Globus pallidus (tissue), 1 donor: ENCODE measurements at regions not wholly inside any gene's neighbourhood (a gene's known extent, or its start where the extent isn't known, plus 50 kb on each side); places are given as distances from the start of the nearest gene placed in this dataset.
"Not testable (repeated sequence)": the region's sequence is repeated elsewhere in the genome, so short reads cannot be mapped to it uniquely, and the experiment has no call there.

Source experiments
- DNase-seq: peaks from one replicate; pipeline ENCODE4 v3.0.0-alpha.2; 2015; ENCODE audit warnings: low spot score

DNA sequence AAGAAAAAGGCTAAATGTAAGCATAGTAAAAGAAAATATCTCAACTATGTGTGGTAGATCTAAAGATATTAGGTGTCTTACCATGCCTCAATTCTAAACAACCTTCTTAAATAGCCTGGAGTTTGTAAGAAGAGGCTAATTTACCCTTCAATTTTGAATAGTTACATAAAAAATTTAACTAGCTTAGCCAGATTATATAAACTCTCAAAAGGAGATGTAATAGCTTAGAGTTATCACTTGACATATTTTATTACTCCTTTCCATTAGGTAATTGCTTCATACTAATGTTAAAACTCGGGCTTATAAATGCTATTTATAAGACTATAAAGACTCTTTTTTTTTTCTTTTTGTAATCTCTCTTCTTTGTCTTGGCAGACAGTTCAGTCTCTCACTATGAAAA, 297.5 kb upstream of the PABPC4L start:
- DNase-seq = no peak

DNA sequence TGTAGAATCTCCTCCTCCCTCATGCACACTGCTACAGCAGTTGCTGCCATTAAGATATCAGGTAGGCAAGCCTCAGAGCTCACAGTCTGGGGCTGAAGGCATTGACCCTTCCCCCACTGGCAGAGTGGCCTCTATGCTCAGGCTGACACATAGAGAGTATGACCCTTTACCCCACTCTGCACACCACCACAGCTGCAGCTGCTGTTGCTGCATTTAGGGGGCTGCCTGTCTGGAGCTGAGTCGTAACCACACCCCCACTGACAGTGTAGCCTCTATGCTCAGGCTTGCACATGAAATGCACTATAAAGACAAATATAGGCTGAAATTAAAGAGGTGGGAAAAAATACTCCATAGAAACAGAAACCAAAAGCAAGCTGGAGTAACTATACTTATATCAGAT, 289.3 kb upstream of the PABPC4L start:
- DNase-seq = no peak

DNA sequence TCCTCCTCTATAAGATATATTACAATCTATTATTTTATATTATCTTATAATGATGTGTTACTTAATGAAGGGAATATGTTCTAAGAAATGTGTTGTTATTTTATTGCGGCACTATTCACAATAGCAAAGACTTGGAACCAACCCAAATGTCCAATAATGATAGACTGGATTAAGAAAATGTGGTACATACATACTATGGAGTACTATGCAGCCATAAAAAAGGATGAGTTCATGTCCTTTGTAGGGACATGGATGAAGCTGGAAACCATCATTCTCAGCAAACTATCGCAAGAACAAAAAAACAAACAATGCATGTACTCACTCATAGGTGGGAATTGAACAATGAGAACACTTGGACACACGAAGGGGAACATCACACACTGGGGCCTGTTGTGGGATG, 281.9 kb upstream of the PABPC4L start:
- not testable (repeated sequence) for DNase-seq

DNA sequence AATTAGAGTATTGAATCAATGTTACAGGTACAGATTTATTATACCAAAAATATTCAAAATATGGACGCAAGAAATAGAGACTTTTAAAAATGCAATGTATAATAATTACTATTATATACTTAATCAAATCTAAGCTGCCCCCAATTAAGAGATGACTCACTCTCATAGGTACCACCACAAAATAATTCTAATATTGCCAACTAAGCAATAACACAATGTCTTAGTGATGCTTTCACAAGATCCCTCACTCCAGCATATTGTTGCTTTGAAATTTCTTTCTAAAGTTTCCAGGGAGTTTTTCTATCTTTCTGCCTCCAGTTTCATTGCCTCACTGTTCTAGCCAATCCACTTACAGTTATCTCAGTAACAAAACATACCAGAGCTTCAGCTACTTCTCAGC, 270.0 kb upstream of the PABPC4L start:
- no peak for DNase-seq

DNA sequence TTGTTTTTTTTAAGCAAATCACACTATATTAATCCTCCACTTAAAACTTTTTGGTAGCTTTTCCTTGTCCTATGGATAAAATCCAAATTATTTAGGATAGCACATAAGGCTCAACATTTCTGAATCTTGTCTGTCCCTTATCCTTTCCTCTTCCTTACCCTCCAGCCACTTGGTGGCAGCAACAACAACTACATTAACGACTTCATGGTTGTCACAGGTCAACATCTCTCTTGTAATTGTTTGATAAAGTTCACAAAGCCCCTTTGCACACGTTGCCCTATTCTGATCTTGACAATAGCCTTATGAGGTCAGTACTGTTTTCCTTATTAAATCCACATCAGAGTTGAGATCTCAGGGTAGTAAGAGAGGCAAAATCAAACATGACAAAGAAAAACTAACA, 269.0 kb upstream of the PABPC4L start:
- DNase-seq = peak; percentile 5

DNA sequence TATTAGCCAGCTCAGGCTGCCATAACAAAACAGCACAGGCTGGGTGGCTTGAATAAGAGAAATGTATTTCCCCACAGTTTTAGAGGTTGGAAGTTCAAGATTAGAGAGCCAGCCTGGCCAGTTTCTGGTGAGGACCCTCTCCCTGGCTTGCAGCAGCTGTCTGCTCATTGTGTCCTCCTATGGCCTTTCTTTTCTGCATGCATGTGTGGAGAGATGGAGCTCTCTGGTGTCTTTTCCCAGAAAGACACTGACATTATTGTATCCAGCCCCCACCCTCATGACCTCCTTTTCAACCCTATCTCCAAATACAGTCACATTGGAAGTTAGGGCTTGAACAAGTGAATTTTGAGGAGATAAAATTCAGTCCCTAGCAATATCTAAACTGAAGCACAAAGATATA, 263.8 kb upstream of the PABPC4L start:
- peak; percentile 7 for DNase-seq

DNA sequence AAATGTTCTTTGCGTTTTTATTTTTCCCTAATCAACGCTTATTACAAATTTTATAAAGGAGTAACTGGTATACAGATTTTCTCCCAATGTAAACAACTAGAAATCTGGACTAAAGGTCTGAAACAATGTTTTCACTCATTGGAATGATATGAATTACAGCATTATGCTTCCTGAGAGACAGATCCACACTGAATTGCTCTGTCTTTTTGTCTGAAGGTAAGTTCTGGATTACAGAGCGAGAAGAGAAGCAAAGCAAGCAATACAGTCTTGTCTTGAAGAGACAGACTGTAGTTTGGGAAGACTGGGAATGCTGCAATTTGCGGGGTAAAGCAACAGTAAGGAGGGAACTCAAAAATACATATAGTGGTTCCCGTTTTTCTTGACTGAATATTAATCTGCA, 262.2 kb upstream of the PABPC4L start:
- DNase-seq = no peak

DNA sequence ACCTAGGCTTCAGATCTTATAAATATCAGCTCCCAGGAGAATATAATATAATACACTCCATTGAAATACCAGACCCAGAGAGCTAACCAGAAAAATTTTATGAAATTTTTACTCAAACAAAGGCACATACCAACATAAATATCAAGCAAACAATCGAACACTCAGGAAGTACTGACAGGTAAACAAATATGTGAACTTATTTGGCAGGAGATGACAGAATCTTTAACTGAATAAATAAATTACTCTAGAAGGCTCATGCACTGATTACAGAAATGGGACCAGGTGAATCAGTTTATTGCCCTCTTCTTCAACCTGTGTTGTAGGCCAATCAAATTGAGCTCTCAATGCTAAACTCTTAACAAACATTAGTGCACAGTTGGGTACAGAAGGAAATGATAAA, 225.2 kb upstream of the PABPC4L start:
- no peak for DNase-seq

DNA sequence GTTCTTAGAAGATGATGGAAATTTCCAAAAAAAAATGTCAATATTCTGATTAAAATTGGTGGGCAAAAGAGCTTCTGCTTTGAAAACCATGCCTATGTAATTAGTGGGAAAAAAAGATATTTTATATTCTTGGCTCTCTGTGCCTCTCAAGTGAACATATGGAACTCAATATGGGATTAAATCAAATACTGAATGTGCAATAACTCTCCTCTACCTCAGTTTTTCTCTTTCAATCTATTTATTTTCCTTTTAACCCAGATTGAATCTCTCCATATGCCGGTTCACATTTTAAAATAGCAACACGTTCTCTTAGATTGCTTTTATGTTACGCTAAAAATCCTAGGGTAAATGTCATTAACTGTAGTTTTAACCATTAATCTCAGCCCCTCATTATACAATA, 224.2 kb upstream of the PABPC4L start:
- no peak for DNase-seq

DNA sequence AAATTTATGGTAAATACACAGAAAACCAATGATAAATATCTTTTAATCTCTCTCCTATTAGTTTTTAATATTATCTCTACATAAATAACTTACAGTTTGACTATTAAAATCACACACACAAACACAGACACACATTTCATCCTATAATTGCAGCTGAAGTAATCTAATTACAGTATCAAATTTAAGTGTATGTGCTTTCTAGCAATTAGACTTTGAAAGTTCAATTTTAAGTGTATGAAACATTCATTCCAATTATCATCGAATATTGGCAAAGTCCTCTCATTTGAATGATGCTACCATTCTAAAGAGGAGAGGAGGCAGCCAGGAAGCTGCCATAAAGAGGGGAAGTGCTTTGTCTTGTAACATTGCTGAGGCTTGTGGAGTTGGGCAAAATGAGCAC, 221.2 kb upstream of the PABPC4L start:
- no peak for DNase-seq

DNA sequence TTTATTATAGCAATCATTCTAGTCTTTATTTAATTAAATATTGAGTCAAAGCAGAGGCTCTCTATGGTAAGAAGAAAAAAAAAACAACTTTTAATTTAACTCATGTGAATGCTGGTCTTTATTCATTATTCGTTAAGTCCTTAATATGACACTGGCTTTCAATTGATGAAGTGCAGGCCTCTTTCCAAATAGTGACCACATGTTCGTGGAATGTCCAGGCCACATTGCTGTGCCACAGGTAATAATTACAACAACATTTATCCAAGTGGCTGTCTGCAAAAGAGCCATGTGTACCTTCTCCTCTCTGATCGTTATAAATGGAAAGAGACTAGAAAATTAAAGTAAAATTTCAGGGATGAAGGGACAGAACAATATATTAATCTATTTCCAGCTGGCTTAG, 220.1 kb upstream of the PABPC4L start:
- no peak for DNase-seq

DNA sequence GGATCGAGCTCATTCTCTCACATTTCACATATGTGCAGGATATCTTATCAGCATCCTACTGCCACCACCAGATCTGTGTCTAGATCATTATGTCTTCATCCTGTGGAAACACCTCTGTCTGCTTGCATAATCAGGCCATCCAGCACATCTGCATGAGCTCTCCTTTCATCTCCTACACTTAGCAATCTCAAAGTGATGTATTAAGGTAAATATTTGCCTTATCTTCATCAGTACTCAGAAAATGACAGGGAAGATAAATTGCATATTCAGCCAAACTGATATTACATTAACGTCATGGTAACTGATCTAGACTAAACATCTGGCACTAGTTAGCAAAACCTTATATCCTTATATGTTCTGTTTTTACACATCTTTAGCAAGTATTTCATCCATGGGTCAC, 207.3 kb upstream of the PABPC4L start:
- DNase-seq = no peak

DNA sequence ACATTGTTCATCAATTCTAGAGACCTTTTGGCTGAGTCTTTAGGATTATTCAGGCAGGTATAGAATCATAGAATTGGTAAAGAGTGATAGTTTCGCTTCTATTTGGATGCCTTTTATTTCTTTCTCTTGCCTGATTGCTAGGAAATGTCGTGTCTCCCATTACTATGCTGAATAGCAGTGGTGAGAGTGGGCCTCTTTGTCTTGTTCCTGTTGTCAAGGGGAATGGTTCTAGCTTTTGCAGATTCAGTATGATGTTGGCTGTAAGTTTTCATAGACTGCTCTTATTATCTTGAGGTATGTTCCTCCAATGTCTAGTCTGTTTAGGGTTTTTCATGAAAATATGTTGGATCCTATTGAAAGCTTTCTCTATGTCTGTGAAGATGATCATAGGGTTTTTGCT, 200.2 kb upstream of the PABPC4L start:
- no peak for DNase-seq

DNA sequence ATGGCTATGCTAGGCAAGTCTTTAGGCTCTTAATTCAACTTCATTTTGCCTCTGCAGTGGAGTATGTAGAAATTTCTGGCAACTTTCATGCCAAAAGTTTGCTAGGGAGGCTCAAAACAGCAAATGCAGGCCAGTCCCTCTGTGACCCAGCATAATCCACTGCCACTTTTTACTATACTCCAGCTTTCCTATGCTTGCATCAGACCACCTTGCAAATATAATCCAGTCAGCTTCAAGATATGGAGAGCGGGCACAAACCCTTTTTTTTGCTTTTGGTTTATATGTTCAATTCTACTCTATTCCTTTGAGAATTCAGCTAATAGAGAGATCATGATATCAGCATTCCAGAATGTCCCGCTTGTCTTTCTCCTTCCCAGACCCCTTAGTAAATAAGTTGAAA, 192.0 kb upstream of the PABPC4L start:
- no peak for DNase-seq

DNA sequence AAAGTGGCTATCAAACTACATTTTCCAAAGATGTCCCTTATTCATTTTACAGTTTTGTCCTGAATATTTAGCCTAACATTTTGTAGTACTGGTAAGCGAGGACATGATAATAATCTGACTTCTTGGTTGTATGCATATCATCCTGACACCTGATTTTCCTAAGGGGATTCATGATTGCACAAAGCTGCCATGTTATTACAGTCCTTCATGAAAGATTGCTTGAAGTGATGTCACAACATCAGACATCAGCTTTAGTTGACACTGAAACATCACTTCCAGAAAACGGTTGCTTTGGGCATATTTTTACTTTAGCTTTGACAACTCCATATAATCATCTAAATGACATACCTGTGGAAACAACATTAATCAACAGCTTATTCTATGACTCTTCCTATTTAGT, 188.7 kb upstream of the PABPC4L start:
- DNase-seq = no peak

DNA sequence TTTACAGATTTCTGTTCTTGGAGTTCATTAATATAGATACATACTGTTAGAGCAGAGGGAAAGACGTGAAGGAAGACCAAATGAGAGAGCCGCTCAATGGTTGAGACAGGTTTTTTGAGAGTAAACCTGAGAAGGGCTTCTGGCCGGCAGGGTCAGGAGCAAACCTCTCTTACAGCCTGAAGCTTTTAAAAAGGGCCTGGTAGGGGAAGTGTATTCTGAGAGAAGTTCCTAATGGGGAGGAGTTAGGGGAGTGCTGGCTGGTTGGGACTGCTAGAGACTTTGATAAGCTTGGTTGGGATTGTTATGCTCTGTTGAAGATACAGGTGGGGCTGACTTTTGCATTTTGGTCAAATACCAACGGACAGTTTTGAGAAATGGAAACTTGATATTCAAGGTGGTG, 186.8 kb upstream of the PABPC4L start:
- no peak for DNase-seq

DNA sequence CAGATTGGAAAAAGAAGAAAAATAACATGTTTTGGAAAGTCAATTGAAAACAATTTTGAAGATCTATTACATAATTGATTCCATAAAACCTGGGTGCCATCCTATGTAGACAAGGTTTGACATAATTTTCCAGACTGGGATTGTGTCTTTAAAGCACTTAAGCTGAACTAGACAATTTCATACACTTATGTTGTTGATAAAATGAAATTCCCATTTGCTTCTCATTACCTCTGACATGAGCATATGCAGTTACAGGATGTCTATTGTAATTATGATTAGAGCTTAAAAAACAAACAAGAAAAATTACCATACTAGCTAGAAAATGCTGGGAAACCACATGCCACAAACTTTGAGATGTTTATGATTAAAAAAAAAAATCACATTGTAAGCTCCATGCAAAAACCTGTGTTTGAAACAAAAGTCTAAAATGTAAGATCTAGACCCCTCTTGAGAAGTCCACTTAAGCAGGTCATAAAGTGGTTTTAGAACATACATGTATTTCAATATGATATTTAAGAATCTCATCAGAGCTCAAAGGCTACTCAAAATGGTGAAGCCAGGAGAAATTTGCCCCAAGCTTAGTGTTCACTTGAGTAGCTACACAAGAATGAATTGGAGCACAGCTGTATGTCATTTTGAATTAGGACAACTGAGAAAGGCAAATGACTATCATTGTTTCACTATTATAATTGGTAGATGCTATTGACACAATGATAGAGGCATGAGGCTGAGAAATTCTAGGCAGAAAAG, 181.1 kb upstream of the PABPC4L start:
- no peak for DNase-seq

DNA sequence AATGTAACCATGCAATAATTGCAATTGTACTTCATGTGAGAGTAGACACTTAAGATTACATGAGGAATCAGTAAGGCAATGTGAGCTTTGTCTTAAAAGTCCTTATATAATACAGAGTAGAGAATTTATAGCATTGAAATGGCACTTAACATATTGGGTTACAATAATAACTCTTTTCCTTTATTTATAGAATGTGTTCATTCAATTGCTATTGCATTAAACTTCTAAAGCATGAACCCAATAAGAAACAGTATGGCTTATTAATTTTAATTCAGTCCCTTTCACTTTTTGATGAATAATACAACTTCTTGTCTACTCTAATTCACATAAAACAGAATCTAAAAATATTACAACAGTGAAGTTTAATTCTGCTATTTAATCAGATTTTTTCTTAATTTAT, 174.2 kb upstream of the PABPC4L start:
- no peak for DNase-seq

DNA sequence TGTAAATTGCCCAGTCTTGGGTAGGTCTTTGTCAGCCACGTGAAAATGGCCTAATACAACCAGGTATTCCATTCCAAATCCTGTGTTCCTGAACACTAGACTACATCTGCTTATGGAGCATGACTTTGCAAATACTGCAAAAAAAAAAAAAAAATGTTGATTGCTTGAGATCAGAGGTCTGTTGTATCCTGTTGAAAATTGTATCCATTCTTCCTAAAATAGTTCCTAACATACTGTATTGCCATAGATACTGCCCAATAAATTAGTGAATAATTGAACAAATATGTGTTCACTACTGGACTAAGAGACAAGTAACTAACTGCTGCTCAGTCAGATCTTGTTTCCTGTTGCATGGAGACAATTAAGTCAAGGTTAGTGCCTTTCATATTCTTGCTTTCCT, 164.3 kb upstream of the PABPC4L start:
- no peak for DNase-seq

DNA sequence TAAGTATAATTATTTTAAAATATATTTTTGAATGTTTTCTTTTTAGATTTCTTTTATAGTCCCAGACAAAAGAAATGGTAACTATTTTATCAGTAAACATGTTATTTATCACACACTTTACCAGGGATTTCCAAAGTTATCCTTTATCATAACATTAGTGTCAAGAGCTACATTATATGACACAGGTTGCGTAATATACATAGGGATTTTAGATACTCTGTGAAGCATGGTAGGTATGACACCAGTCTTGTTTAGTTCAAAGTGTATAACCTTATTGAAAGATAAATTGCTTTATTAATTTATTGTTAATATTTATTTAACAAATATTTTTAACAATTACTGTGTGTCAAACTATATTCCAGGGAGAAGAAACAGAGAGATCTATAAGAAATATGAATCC, 163.3 kb upstream of the PABPC4L start:
- DNase-seq = no peak

DNA sequence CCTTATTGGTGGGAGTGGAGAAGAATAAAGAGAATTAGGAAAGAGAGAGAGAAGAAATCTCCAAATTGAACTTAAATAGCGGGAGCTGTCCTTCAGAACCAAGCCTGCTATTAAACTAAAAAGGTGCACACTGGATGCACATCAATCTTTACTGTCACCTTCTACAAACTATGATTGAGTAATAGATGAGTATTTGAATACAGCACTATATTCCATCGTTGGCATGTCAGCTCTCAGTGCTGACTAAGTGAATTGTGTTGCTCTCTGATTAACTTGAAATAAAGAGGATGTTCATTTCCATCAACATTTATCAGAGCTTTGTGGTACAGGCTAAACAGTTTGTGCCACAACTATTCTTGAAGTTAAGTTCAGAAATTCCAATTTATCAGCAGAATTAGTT, 143.7 kb upstream of the PABPC4L start:
- no peak for DNase-seq

DNA sequence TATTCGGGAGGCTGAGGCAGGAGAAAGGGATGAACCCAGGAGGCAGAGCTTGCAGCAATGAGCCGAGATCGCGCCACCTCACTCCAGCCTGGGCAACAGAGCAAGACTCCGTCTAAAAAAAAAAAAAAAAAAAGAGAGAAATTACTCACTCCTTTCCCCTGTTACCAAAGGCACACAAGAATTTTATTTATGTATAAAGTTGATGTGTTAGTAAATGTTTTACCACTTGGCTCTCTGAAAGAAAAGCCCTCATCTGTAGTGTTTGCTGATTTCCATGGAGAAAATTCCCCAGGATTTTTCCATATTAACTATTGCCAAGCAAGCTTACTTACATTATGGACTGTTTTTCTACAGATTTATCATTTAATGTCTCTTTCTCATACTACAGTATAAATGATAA, 142.1 kb upstream of the PABPC4L start:
- no peak for DNase-seq

DNA sequence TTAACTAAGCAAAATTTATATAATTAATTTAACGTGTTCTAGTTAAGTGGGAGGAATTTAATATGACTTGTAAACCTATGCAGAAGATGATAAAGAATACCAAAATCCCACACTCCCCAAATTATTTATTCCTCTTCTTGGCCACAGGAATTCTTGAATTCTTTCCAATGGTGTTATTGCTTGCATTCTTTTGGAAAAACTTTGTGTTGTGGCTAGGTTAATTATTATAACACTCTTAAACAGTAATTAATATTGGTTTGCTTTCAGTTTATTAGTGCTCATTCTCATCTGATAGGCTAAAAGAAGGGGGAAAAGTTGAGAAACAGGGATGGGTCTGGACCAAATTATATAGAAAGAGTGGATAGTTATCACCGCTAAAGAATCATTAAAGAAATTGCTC, 141.5 kb upstream of the PABPC4L start:
- DNase-seq = no peak

DNA sequence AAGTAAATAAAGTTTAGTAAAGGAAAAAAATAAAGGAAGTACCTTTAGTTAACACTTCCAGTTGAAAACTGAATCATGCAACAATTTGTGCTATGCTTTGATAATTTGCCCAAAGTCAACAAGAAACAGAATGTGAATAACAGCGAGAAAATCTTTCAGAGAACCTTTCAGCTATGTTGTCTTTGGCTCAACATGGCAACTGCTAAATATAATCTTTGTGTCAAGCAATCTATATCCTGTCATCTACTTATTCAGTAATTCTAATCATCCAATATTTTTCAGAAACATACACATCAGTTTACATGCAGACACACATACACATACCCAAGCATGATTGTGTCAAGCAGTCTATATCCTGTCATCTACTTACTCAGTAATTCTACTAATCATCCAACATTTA, 136.0 kb upstream of the PABPC4L start:
- DNase-seq = no peak

DNA sequence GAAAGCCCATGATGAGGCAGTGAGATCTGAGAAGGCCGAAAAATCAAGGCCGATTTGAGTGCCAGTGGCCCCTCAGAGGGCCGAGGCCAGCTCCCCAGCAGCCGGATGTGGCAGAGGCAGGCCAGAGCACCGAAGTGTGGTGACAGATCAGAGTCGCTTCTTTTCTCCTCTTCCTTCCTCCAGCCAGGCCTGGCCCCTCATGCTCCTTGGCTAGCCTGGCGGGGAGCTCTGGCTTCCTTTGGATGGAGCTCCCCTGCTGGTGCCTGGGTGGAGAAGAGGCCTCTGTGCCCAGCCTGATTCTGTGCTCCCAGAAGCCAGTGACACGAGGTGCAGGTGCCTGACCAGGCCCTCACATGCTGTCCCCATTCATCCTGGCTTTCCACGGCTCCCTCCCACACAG, 127.2 kb upstream of the PABPC4L start:
- no peak for DNase-seq
